A549 (cell line): ENCODE measurements at regions not wholly inside any gene's neighbourhood (a gene's known extent, or its start where the extent isn't known, plus 50 kb on each side); places are given as distances from the start of the nearest gene placed in this dataset.

Experiments
- CTCF ChIP-seq: fragments of >200 bp; sonication (Bioruptor Twin); formaldehyde crosslinking; IDR thresholded peaks from 3 replicates; pipeline ENCODE4 v1.5.1; 2016
- KDM1A ChIP-seq: fragments of 200-600 bp; sonication (generic); IDR thresholded peaks from 2 replicates; pipeline ENCODE4 v1.6.1; 2016; ENCODE audit warnings: low read depth, mild to moderate bottlenecking
- POLR2A ChIP-seq: IDR thresholded peaks from 2 replicates; pipeline ENCODE4 v1.6.1; 2012; ENCODE audit warnings: mild to moderate bottlenecking, low read length
- USF2 ChIP-seq: fragments of 450-650 bp; IDR thresholded peaks from 2 replicates; pipeline ENCODE4 v1.6.1; 2014; ENCODE audit warnings: antibody characterized with exemption

- TF ChIP-seq CTCF (no peak), POLR2A (no peak), KDM1A (no peak), USF2 (no peak)
Observed at GRCh38 chr10:44809647-44810046, 101.5 kb upstream of the TMEM72 start.
